Neural cell (in vitro differentiated cells): ENCODE measurements at regions not wholly inside any gene's neighbourhood (a gene's known extent, or its start where the extent isn't known, plus 50 kb on each side); places are given as distances from the start of the nearest gene placed in this dataset.

Experiments used
- EP300 ChIP-seq: fragments of 450-650 bp; conservative IDR thresholded peaks from 2 replicates; pipeline ENCODE4 v1.6.1; 2014; ENCODE audit warnings: antibody characterized with exemption, mild to moderate bottlenecking, moderate library complexity; ENCODE audit not compliant: poor library complexity, severe bottlenecking
- EZH2 ChIP-seq: fragments of 200-600, 300-800 bp; shearing (Covaris generic), sonication (generic); IDR thresholded peaks from 2 replicates; pipeline ENCODE4 v1.6.1; 2014; ENCODE audit warnings: antibody characterized with exemption, low read length, borderline replicate concordance, mild to moderate bottlenecking; ENCODE audit not compliant: insufficient read depth, poor library complexity, severe bottlenecking
- MXI1 ChIP-seq: fragments of 450-650 bp; conservative IDR thresholded peaks from 2 replicates; pipeline ENCODE4 v1.6.1; 2014; ENCODE audit warnings: antibody characterized with exemption, mild to moderate bottlenecking; ENCODE audit not compliant: poor library complexity, severe bottlenecking
- POLR2AphosphoS5 ChIP-seq: IDR thresholded peaks from 2 replicates; pipeline ENCODE4 v1.6.1; 2012
- SMC3 ChIP-seq: fragments of 450-650 bp; conservative IDR thresholded peaks from 2 replicates; pipeline ENCODE4 v1.6.1; 2014; ENCODE audit warnings: antibody characterized with exemption, mild to moderate bottlenecking, moderate library complexity; ENCODE audit not compliant: poor library complexity
- TAF1 ChIP-seq: IDR thresholded peaks from 2 replicates; pipeline ENCODE4 v1.6.1; 2012; ENCODE audit warnings: low read depth
- TF ChIP-seq, protein P1 (sequence below): fragments of 450-650 bp; IDR thresholded peaks from 2 replicates; pipeline ENCODE4 v1.5.1; 2014; ENCODE audit warnings: antibody characterized with exemption, mild to moderate bottlenecking, moderate library complexity; ENCODE audit not compliant: poor library complexity, severe bottlenecking
- TF ChIP-seq, protein P2 (sequence below): IDR thresholded peaks from 2 replicates; pipeline ENCODE4 v1.6.1; 2012; ENCODE audit warnings: borderline replicate concordance

DNA sequence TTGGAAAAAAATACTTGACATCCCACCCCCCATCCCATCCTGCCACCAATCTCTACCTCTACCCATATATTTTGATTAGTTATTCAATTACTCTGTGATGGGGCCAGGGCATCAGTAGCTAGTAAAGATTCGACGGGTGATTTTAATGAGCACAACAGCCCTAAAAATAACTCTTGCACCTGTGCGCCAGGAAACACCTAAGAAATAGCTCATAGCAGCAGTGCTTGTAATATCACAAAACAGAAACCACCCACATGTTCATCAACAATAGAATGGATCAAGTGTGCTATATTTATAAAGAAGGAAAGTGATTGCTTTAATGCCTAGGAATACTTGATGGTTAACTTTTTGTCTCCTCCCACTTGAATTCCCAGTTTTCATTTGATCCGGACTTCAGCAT lies 225.6 kb upstream of the LCORL start:
- TF ChIP-seq, protein P1, sequence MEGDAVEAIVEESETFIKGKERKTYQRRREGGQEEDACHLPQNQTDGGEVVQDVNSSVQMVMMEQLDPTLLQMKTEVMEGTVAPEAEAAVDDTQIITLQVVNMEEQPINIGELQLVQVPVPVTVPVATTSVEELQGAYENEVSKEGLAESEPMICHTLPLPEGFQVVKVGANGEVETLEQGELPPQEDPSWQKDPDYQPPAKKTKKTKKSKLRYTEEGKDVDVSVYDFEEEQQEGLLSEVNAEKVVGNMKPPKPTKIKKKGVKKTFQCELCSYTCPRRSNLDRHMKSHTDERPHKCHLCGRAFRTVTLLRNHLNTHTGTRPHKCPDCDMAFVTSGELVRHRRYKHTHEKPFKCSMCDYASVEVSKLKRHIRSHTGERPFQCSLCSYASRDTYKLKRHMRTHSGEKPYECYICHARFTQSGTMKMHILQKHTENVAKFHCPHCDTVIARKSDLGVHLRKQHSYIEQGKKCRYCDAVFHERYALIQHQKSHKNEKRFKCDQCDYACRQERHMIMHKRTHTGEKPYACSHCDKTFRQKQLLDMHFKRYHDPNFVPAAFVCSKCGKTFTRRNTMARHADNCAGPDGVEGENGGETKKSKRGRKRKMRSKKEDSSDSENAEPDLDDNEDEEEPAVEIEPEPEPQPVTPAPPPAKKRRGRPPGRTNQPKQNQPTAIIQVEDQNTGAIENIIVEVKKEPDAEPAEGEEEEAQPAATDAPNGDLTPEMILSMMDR = no peak
- TF ChIP-seq TAF1 (no peak), POLR2AphosphoS5 (no peak), EP300 (no peak), MXI1 (no peak), SMC3 (no peak), EZH2 (no peak)
- TF ChIP-seq, protein P2, sequence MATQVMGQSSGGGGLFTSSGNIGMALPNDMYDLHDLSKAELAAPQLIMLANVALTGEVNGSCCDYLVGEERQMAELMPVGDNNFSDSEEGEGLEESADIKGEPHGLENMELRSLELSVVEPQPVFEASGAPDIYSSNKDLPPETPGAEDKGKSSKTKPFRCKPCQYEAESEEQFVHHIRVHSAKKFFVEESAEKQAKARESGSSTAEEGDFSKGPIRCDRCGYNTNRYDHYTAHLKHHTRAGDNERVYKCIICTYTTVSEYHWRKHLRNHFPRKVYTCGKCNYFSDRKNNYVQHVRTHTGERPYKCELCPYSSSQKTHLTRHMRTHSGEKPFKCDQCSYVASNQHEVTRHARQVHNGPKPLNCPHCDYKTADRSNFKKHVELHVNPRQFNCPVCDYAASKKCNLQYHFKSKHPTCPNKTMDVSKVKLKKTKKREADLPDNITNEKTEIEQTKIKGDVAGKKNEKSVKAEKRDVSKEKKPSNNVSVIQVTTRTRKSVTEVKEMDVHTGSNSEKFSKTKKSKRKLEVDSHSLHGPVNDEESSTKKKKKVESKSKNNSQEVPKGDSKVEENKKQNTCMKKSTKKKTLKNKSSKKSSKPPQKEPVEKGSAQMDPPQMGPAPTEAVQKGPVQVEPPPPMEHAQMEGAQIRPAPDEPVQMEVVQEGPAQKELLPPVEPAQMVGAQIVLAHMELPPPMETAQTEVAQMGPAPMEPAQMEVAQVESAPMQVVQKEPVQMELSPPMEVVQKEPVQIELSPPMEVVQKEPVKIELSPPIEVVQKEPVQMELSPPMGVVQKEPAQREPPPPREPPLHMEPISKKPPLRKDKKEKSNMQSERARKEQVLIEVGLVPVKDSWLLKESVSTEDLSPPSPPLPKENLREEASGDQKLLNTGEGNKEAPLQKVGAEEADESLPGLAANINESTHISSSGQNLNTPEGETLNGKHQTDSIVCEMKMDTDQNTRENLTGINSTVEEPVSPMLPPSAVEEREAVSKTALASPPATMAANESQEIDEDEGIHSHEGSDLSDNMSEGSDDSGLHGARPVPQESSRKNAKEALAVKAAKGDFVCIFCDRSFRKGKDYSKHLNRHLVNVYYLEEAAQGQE = no peak
